IMR-90 (cell line): ENCODE measurements at regions not wholly inside any gene's neighbourhood (a gene's known extent, or its start where the extent isn't known, plus 50 kb on each side); places are given as distances from the start of the nearest gene placed in this dataset.
A peak's percentile ranks its signal among the peaks of the same experiment; 100 is the strongest.

Source experiments
- ATAC-seq: fragments of 200-7000 bp; cut with Tn5 transposase; 2 replicates; pipeline ENCODE4 v1.9.1; 2020; ENCODE audit warnings: low read depth, mild to moderate bottlenecking, moderate library complexity
- BruUV-seq: library from RNA; stranded (reverse); fragments of 400-500 nt; replicated peaks from 2 replicates; lab custom pipeline; 2021; lab: Mats Ljungman, UMichigan
- CTCF ChIA-PET: fragments of 300-600 bp; formaldehyde crosslinking; extraction: SDS; loops from one replicate; lab custom pipeline; 2021; ENCODE audit warnings: antibody characterized with exemption; lab: Yijun Ruan, JAX
- POLR2A ChIA-PET: fragments of 300-600 bp; sonication (Branson Sonifier 250); formaldehyde crosslinking; loops from one replicate; lab custom pipeline; 2022; ENCODE audit warnings: antibody characterized with exemption; ENCODE audit not compliant: unreplicated experiment; lab: Charles Lee
- DNase-seq: peaks from one replicate; pipeline ENCODE4 v3.0.0; 2013
- H2AFZ ChIP-seq: replicated peaks from 2 replicates; pipeline ENCODE3; 2013; ENCODE audit warnings: low read length, mild to moderate bottlenecking; ENCODE audit not compliant: poor library complexity
- H2AK5ac ChIP-seq: 2 replicates; pipeline ENCODE4 v1.6.1; 2013; ENCODE audit warnings: low read depth, low read length, inconsistent platforms
- H2AK9ac ChIP-seq: replicated peaks from 2 replicates; pipeline ENCODE3; 2013; ENCODE audit warnings: mild to moderate bottlenecking, low read depth, low read length, moderate library complexity; ENCODE audit not compliant: poor library complexity
- H2BK120ac ChIP-seq: 2 replicates; pipeline ENCODE4 v1.6.1; 2013; ENCODE audit warnings: low read depth, low read length, inconsistent platforms
- H2BK15ac ChIP-seq: 3 replicates; pipeline ENCODE4 v1.6.1; 2013; ENCODE audit warnings: low read depth, low read length, inconsistent platforms
- H2BK20ac ChIP-seq: 2 replicates; pipeline ENCODE4 v1.6.1; 2013; ENCODE audit warnings: low read depth, mild to moderate bottlenecking, inconsistent platforms, low read length, moderate library complexity
- H2BK5ac ChIP-seq: 2 replicates; pipeline ENCODE4 v1.6.1; 2013; ENCODE audit warnings: mild to moderate bottlenecking, low read depth, low read length, inconsistent platforms; ENCODE audit not compliant: poor library complexity, severe bottlenecking
- H3K14ac ChIP-seq: replicated peaks from 2 replicates; pipeline ENCODE4 v1.6.1; 2013; ENCODE audit warnings: low read depth, low read length, inconsistent platforms
- H3K18ac ChIP-seq: 2 replicates; pipeline ENCODE4 v1.6.1; 2013; ENCODE audit warnings: low read depth, low read length, control low read depth
- H3K23ac ChIP-seq: 2 replicates; pipeline ENCODE4 v1.6.1; 2013; ENCODE audit warnings: low read depth, low read length, inconsistent platforms
- H3K27ac ChIP-seq: 2 replicates; pipeline ENCODE4 v1.5.1; 2013; ENCODE audit warnings: mild to moderate bottlenecking, control low read depth, low read length; ENCODE audit not compliant: insufficient read depth
- H3K27me3 ChIP-seq: 2 replicates; pipeline ENCODE4 v1.6.1; 2013; ENCODE audit warnings: low read length; ENCODE audit not compliant: control insufficient read depth, insufficient read depth
- H3K36me3 ChIP-seq: 2 replicates; pipeline ENCODE4 v1.6.1; 2013; ENCODE audit warnings: low read length, mixed read lengths; ENCODE audit not compliant: control insufficient read depth, insufficient read depth
- H3K4ac ChIP-seq: 2 replicates; pipeline ENCODE4 v1.6.1; 2013; ENCODE audit warnings: low read depth, low read length, inconsistent platforms
- H3K4me1 ChIP-seq: 2 replicates; pipeline ENCODE4 v1.6.1; 2013; ENCODE audit warnings: low read length, mixed read lengths; ENCODE audit not compliant: control insufficient read depth, insufficient read depth
- H3K4me2 ChIP-seq: 2 replicates; pipeline ENCODE4 v1.6.1; 2013; ENCODE audit warnings: low read depth, mild to moderate bottlenecking, control low read depth, low read length, moderate library complexity
- H3K4me3 ChIP-seq: 2 replicates; pipeline ENCODE4 v1.5.1; 2013; ENCODE audit warnings: low read depth, mild to moderate bottlenecking, control low read depth, low read length, moderate library complexity; ENCODE audit not compliant: insufficient read depth
- H3K56ac ChIP-seq: 2 replicates; pipeline ENCODE4 v1.6.1; 2013; ENCODE audit warnings: low read length, inconsistent platforms; ENCODE audit not compliant: insufficient read depth; ENCODE audit errors: extremely low read depth
- H3K79me1 ChIP-seq, 2 experiments: 2 replicates each; pipeline ENCODE4 v1.6.1; 2013; ENCODE audit warnings: low read length in 2 of 2, inconsistent platforms in 1 of 2, low read depth in 1 of 2
- H3K9ac ChIP-seq: 2 replicates; pipeline ENCODE4 v1.6.1; 2013; ENCODE audit warnings: low read depth, low read length, control low read depth
- H3K9me1 ChIP-seq: 2 replicates; pipeline ENCODE4 v1.6.1; 2013; ENCODE audit warnings: low read length, inconsistent platforms; ENCODE audit not compliant: insufficient read depth
- H3K9me3 ChIP-seq: 2 replicates; pipeline ENCODE4 v1.6.1; 2013; ENCODE audit warnings: low read length; ENCODE audit not compliant: control insufficient read depth, insufficient read depth
- H4K20me1 ChIP-seq: 2 replicates; pipeline ENCODE4 v1.6.1; 2013; ENCODE audit warnings: low read length, inconsistent platforms; ENCODE audit not compliant: insufficient read depth
- H4K5ac ChIP-seq: 2 replicates; pipeline ENCODE4 v1.6.1; 2013; ENCODE audit warnings: mild to moderate bottlenecking, low read depth, low read length, control low read depth
- H4K8ac ChIP-seq, 2 experiments: 2 replicates each; pipeline ENCODE4 v1.6.1; 2013; ENCODE audit warnings: low read depth in 2 of 2, low read length in 2 of 2, control low read depth in 1 of 2, inconsistent platforms in 1 of 2
- H4K91ac ChIP-seq: 2 replicates; pipeline ENCODE4 v1.6.1; 2013; ENCODE audit warnings: low read depth, low read length, inconsistent platforms; ENCODE audit not compliant: insufficient read depth
- CTCF ChIP-seq: conservative IDR thresholded peaks from 2 replicates; pipeline ENCODE4 v1.5.1; 2012; ENCODE audit warnings: mild to moderate bottlenecking, low read depth, low read length, improper control_type of control experiment
- FOS ChIP-seq: fragments of 150-350 bp; IDR thresholded peaks from 2 replicates; pipeline ENCODE4 v1.6.1; 2016; ENCODE audit warnings: low read depth, low read length
- WGBS, 2 experiments: methylation state at CpG; one replicate each; pipeline versions ENCODE4 v1.1.5 to v1.1.7; 2013; ENCODE audit warnings: missing lambda C conversion rate in 2 of 2; ENCODE audit not compliant: insufficient read length in 1 of 2; ENCODE audit errors: extremely low coverage in 2 of 2; 5-methylcytosine and 5-hydroxymethylcytosine counted together
- dilution Hi-C: fragments of 300-500 bp; cut with HindIII; formaldehyde crosslinking; loops from one replicate; pipeline ENCODE4 v1.14.3; 2018; ENCODE audit warnings: low sequenced_read_pairs; ENCODE audit not compliant: unreplicated experiment
- in situ Hi-C: fragments of 300-500 bp; cut with MboI; formaldehyde crosslinking; loops from 3 replicates; pipeline ENCODE4 v1.14.3; 2019; ENCODE audit warnings: low sequenced_read_pairs, inconsistent platforms, mixed read lengths
- intact Hi-C: fragments of 100-400 bp; cut with micrococcal nuclease; formaldehyde crosslinking; loops from 2 replicates; pipeline ENCODE4 v1.10.0; 2022

DNA sequence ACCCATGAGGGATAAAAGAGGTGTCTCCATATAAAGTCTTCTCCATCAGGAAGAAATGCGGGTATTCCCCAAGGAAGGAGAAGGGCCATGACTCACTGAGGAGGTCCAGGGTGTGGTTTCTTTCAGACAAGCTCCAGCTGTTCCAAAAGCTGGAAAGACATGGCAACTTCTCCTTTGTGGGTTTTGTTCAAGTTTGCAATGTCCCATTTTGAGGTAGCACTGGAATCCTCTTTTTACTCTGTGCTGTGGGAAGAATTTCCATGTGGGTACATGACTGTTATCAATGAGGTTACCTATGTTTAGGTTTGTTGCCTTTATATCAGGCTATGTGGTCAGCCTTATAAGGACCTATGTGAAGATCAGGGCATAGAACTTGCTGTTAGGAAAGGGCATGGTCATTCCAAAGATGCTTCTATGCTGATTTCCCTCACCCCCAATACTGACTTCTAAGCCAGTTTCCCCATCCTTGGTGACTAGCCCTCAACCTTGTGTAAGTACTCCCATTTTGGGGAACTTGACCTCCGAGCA lies 697.5 kb downstream of the INHBA start:
- ATAC-seq (peak; percentile 65), DNase-seq (peak; percentile 92)
- Histone ChIP-seq H3K27ac (no peak overlapping the region; the same call in 1 of the 2 replicates), H3K9ac (no peak overlapping the region), H4K5ac (peak overlapping the region; percentile 47; the same call in 1 of the 2 replicates), H3K4me3 (no peak overlapping the region), H3K9me1 (peaks cover 15% of the 10 kb centered on the region), H2AK5ac (peak overlapping the region; percentile 87; the same call in 1 of the 2 replicates), H2BK20ac (peak overlapping the region; percentile 92), H3K79me1 (peaks cover 0 to 5% of the 10 kb centered on the region in 2 experiments; a peak in 1 of 4 replicates), H3K18ac (peak overlapping the region; percentile 6; the same call in 1 of the 2 replicates), H3K36me3 (no peaks in the 10 kb centered on the region), H3K4ac (peak overlapping the region; percentile 82), H4K8ac (peak overlapping the region; percentile 79 to 94), H2BK120ac (peak overlapping the region; percentile 92), H2AFZ (peak overlapping the region; percentile 29), H4K91ac (peak overlapping the region; percentile 86), H3K56ac (peak overlapping the region; percentile 83; the same call in 1 of the 2 replicates), H3K23ac (peak overlapping the region; percentile 13; the same call in 1 of the 2 replicates), H3K27me3 (no peaks in the 10 kb centered on the region), H2AK9ac (peak overlapping the region; percentile 51), H3K4me1 (peaks cover 17% of the 10 kb centered on the region; the same call in 1 of the 2 replicates), H3K14ac (peak overlapping the region; percentile 15), H4K20me1 (no peaks in the 10 kb centered on the region), H2BK15ac (peak overlapping the region; percentile 91; the same call in 2 of the 3 replicates), H3K9me3 (peaks cover 3% of the 10 kb centered on the region), H3K4me2 (peak overlapping the region; percentile 7; the same call in 1 of the 2 replicates), H2BK5ac (peak overlapping the region; percentile 92)
- ChIA-PET POLR2A (no interaction called here), CTCF (no interaction called here)
- no peak for TF ChIP-seq CTCF
- TF ChIP-seq FOS, result peak; percentile 61
- no CpG with 5 or more reads among the region's 2 CpGs for WGBS, 2 experiments
- no TSS peak for BruUV-seq
- dilution Hi-C loops (no loop called here), in situ Hi-C loops (no loop called here), intact Hi-C loops (no loop called here)
